Endothelial cell of umbilical vein (primary cell): ENCODE measurements at regions not wholly inside any gene's neighbourhood (a gene's known extent, or its start where the extent isn't known, plus 50 kb on each side); places are given as distances from the start of the nearest gene placed in this dataset.

Source experiments
- BruUV-seq: library from RNA; stranded (reverse); fragments of 400-500 nt; replicated peaks from 2 replicates; lab custom pipeline; 2021; lab: Mats Ljungman, UMichigan
- CTCF ChIA-PET: fragments of 300-600, 350-600 bp; sonication (Branson Sonifier 250); formaldehyde crosslinking; loops from one replicate; lab custom pipeline; 2021; ENCODE audit warnings: antibody characterized with exemption, inconsistent platforms; lab: Charles Lee
- POLR2A ChIA-PET: fragments of 300-600, 350-600 bp; sonication (Branson Sonifier 250); formaldehyde crosslinking; loops from one replicate; lab custom pipeline; 2021; ENCODE audit warnings: antibody characterized with exemption, inconsistent platforms; lab: Charles Lee
- DNase-seq: peaks from one replicate; pipeline ENCODE4 v3.0.0-alpha.2; 2011; ENCODE audit warnings: low read depth, low spot score
- FAIRE-seq: peaks from 2 replicates; lab custom pipeline; 2011; peaks lifted over from hg19 to GRCh38; lab: Jason Lieb, UNC
- H2AFZ ChIP-seq: 2 replicates; pipeline ENCODE4 v1.6.0; 2012; ENCODE audit warnings: low read depth, low read length, control low read depth, inconsistent platforms
- H3K27ac ChIP-seq: 2 replicates; pipeline ENCODE4 v1.5.1; 2011; ENCODE audit warnings: low read depth, mild to moderate bottlenecking, control low read depth, low read length, moderate library complexity; ENCODE audit not compliant: insufficient read depth
- H3K27me3 ChIP-seq, 2 experiments: 2 replicates each; pipeline versions ENCODE4 v1.6.0 to v1.6.1; 2011; ENCODE audit warnings: low read length in 2 of 2, mixed read lengths in 1 of 2; ENCODE audit not compliant: control insufficient read depth in 2 of 2, insufficient read depth in 2 of 2
- H3K36me3 ChIP-seq, 2 experiments: 2 replicates in 1 of 2; 3 replicates in 1 of 2; pipeline ENCODE4 v1.5.1; 2011; ENCODE audit warnings: low read length in 2 of 2, mild to moderate bottlenecking in 1 of 2, moderate library complexity in 1 of 2; ENCODE audit not compliant: control insufficient read depth in 2 of 2, insufficient read depth in 2 of 2; ENCODE audit errors: extremely low read depth in 1 of 2
- H3K4me1 ChIP-seq: 3 replicates; pipeline ENCODE4 v1.5.1; 2011; ENCODE audit warnings: mild to moderate bottlenecking, low read length; ENCODE audit not compliant: control insufficient read depth, insufficient read depth; ENCODE audit errors: extremely low read depth
- H3K4me2 ChIP-seq: 2 replicates; pipeline ENCODE4 v1.6.1; 2011; ENCODE audit warnings: low read length, control low read depth, mixed read lengths; ENCODE audit not compliant: insufficient read depth
- H3K4me3 ChIP-seq, 3 experiments: fragments of 200-600 bp in 1 of 3; sonication (generic), shearing (Covaris generic) in 1 of 3; replicated peaks in 1 of 3; 2 replicates each; pipeline ENCODE4 v1.5.1; 2011 to 2016; ENCODE audit warnings: control low read depth in 3 of 3, low read length in 3 of 3, mild to moderate bottlenecking in 2 of 3, inconsistent platforms in 1 of 3, low read depth in 1 of 3, moderate library complexity in 1 of 3; ENCODE audit not compliant: insufficient read depth in 1 of 3
- H3K79me2 ChIP-seq: 2 replicates; pipeline ENCODE4 v1.6.0; 2012; ENCODE audit warnings: low read length, inconsistent platforms; ENCODE audit not compliant: control insufficient read depth, insufficient read depth
- H3K9ac ChIP-seq: replicated peaks from 2 replicates; pipeline ENCODE3; 2011; ENCODE audit warnings: low read length, control low read depth; ENCODE audit not compliant: insufficient read depth; ENCODE audit errors: extremely low read depth
- H3K9me1 ChIP-seq: replicated peaks from 3 replicates; pipeline ENCODE4 v1.6.0; 2011; ENCODE audit warnings: mild to moderate bottlenecking, low read length; ENCODE audit not compliant: control insufficient read depth, insufficient read depth; ENCODE audit errors: extremely low read depth
- H3K9me3 ChIP-seq: replicated peaks from 2 replicates; pipeline ENCODE4 v1.5.1; 2012; ENCODE audit warnings: low read length, inconsistent platforms; ENCODE audit not compliant: control insufficient read depth, insufficient read depth
- H4K20me1 ChIP-seq: replicated peaks from 2 replicates; pipeline ENCODE3; 2011; ENCODE audit warnings: mild to moderate bottlenecking, low read length; ENCODE audit not compliant: control insufficient read depth, insufficient read depth; ENCODE audit errors: extremely low read depth
- EZH2 ChIP-seq: IDR thresholded peaks from 2 replicates; pipeline ENCODE4 v1.6.1; 2012; ENCODE audit warnings: borderline replicate concordance, low read depth, mild to moderate bottlenecking, moderate library complexity, low read length, inconsistent platforms; ENCODE audit not compliant: severe bottlenecking
- FOS ChIP-seq: IDR thresholded peaks from 2 replicates; pipeline ENCODE4 v1.6.1; 2011; ENCODE audit warnings: mild to moderate bottlenecking, low read length, moderate library complexity, borderline replicate concordance; ENCODE audit not compliant: insufficient read depth
- GATA2 ChIP-seq: IDR thresholded peaks from 2 replicates; pipeline ENCODE4 v1.7.0; 2011; ENCODE audit warnings: low read depth, mild to moderate bottlenecking, moderate library complexity, mixed read lengths, low read length; ENCODE audit not compliant: insufficient read length, insufficient read depth
- JUN ChIP-seq: IDR thresholded peaks from 2 replicates; pipeline ENCODE4 v1.6.1; 2011; ENCODE audit warnings: borderline replicate concordance, low read depth; ENCODE audit not compliant: insufficient read length, insufficient read depth
- MYC ChIP-seq: IDR thresholded peaks from one replicate; pipeline ENCODE4 v1.6.1; 2011; ENCODE audit warnings: mild to moderate bottlenecking, low read depth, low read length
- POLR2A ChIP-seq: IDR thresholded peaks from 2 replicates; pipeline ENCODE4 v1.6.1; 2012; ENCODE audit warnings: low read depth, mild to moderate bottlenecking, control low read depth, low read length
- POLR2AphosphoS5 ChIP-seq: IDR thresholded peaks from 2 replicates; pipeline ENCODE4 v1.6.1; 2012; ENCODE audit warnings: low read depth, mild to moderate bottlenecking, control low read depth, low read length, moderate library complexity; ENCODE audit not compliant: insufficient read depth
- dilution Hi-C: fragments of 300-500 bp; cut with MboI; formaldehyde crosslinking; loops from one replicate; pipeline ENCODE4 v1.15.0; 2019; ENCODE audit warnings: low sequenced_read_pairs; ENCODE audit not compliant: extremely low pct_ligation_motif_present
- intact Hi-C: fragments of 100-400 bp; cut with micrococcal nuclease; formaldehyde crosslinking; loops from one replicate; pipeline ENCODE4 v1.10.0; 2022
- TF ChIP-seq, protein P1 (sequence below): IDR thresholded peaks from 2 replicates; pipeline ENCODE4 v1.6.1; 2011; ENCODE audit not compliant: insufficient read depth, insufficient read length
- TF ChIP-seq, protein P2 (sequence below), 2 donors: IDR thresholded peaks; 1 replicate in 1 of 2; 2 replicates in 1 of 2; pipeline ENCODE4 v1.5.1; 2011; ENCODE audit warnings: low read length in 2 of 2, mild to moderate bottlenecking in 2 of 2, moderate library complexity in 2 of 2, control low read depth in 1 of 2, inconsistent platforms in 1 of 2, low read depth in 1 of 2; ENCODE audit not compliant: insufficient read depth in 1 of 2; ENCODE audit errors: extremely low read depth in 1 of 2

DNA sequence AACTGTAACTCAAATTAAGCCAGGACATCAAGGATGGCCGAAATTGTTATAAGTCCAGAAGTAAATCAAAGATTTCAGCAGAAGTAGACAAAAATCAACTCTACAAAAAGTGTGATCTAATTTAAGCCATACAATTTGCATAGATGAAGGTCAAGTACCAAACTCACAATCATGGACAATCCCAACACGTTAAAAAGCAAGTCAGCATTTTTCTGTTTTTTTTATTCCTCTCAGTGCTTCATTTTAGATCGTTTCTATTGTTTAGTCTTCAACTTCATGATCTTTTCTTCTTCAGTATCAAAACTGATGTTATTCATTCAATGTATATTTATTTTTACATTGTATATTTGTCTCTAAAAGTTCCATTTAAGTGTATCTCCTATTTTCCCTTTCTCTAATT lies 674.3 kb upstream of the PHF14 start:
- TF ChIP-seq, protein P1, sequence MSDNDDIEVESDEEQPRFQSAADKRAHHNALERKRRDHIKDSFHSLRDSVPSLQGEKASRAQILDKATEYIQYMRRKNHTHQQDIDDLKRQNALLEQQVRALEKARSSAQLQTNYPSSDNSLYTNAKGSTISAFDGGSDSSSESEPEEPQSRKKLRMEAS: no peak
- TF ChIP-seq POLR2AphosphoS5: no peak
- no peak for TF ChIP-seq GATA2
- no peak for TF ChIP-seq JUN
- no peak for TF ChIP-seq EZH2
- TF ChIP-seq MYC: no peak
- TF ChIP-seq, protein P2, sequence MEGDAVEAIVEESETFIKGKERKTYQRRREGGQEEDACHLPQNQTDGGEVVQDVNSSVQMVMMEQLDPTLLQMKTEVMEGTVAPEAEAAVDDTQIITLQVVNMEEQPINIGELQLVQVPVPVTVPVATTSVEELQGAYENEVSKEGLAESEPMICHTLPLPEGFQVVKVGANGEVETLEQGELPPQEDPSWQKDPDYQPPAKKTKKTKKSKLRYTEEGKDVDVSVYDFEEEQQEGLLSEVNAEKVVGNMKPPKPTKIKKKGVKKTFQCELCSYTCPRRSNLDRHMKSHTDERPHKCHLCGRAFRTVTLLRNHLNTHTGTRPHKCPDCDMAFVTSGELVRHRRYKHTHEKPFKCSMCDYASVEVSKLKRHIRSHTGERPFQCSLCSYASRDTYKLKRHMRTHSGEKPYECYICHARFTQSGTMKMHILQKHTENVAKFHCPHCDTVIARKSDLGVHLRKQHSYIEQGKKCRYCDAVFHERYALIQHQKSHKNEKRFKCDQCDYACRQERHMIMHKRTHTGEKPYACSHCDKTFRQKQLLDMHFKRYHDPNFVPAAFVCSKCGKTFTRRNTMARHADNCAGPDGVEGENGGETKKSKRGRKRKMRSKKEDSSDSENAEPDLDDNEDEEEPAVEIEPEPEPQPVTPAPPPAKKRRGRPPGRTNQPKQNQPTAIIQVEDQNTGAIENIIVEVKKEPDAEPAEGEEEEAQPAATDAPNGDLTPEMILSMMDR (IDR thresholded peaks at IDR 0.05; ENCODE audit: extremely low read depth in 1 of 2, insufficient read depth in 1 of 2, low read depth in 1 of 2, low read length in 2 of 2): no peak
- no peak for TF ChIP-seq POLR2A
- TF ChIP-seq FOS: no peak
- no peak overlapping the region for H3K27ac ChIP-seq
- ChIA-PET POLR2A (no interaction called here), CTCF (no interaction called here)
- intact Hi-C loops (no loop called here), dilution Hi-C loops (no loop called here)
- no TSS peak for BruUV-seq
- H3K27me3 ChIP-seq: no peaks in the 10 kb centered on the region
- no peaks in the 10 kb centered on the region for H3K4me1 ChIP-seq
- H3K9me3 ChIP-seq: no peaks in the 10 kb centered on the region
- no peak for DNase-seq
- no peaks in the 10 kb centered on the region for H4K20me1 ChIP-seq
- no peaks in the 10 kb centered on the region for H3K36me3 ChIP-seq
- no peak overlapping the region for H2AFZ ChIP-seq
- H3K4me2 ChIP-seq: no peak overlapping the region
- no peak overlapping the region for H3K9ac ChIP-seq
- H3K4me3 ChIP-seq: no peak overlapping the region
- H3K9me1 ChIP-seq: no peaks in the 10 kb centered on the region
- FAIRE-seq: no peak
- H3K79me2 ChIP-seq: no peaks in the 10 kb centered on the region
